ENCODE measurements at regions not wholly inside any gene's neighbourhood (a gene's known extent, or its start where the extent isn't known, plus 50 kb on each side); places are given as distances from the start of the nearest gene placed in this dataset.

DNA sequence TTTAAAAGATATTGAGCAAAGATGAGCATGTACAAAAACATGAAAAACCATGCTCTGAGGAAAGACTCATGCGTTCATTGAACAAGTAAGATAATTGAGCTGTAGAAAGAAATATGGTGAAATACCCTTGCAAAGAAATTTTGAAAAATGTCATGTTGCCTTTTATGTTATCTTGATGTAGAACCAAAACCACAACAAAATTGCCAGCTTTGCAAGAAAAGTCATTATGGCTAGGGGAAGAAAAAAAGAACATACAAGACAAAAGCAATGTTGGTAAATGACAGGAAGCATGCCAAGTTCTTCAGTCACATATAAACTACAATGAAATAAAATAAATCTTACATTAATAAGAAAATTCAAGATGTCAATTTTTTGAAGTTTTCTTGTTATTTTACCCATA is 368.0 kb downstream of the IRX1 start:
- Mint-ChIP-seq H3K27ac (ENCODE audit: unreplicated experiment) (no peak overlapping the region), H3K36me3 (ENCODE audit: low read depth, unreplicated experiment) (no peaks in the 10 kb centered on the region), H3K27me3 (ENCODE audit: low read depth, unreplicated experiment) (peaks cover 5% of the 10 kb centered on the region), H3K4me3 (ENCODE audit: unreplicated experiment) (no peak overlapping the region), H3K4me1 (ENCODE audit: low read depth, unreplicated experiment) (peaks cover 5% of the 10 kb centered on the region), H3K9me3 (ENCODE audit: unreplicated experiment) (no peaks in the 10 kb centered on the region)
- Histone ChIP-seq H3K36me3 (ENCODE audit: insufficient read depth, low read length) (no peaks in the 10 kb centered on the region), H3K27me3 (ENCODE audit: insufficient read depth, low read length) (no peaks in the 10 kb centered on the region), H4K20me1 (ENCODE audit: insufficient read depth, low read length) (no peaks in the 10 kb centered on the region), H3K27ac (ENCODE audit: low read depth, low read length) (no peak overlapping the region), H3K9ac (ENCODE audit: low read length) (no peak overlapping the region), H3K4me3 (ENCODE audit: insufficient read depth, low read depth, low read length) (no peak overlapping the region), H3K4me1 (ENCODE audit: insufficient read depth, low read length) (no peaks in the 10 kb centered on the region), H3K79me2 (ENCODE audit: insufficient read depth, low read length) (no peaks in the 10 kb centered on the region), H3K4me2 (ENCODE audit: low read length) (no peak overlapping the region), H3K9me3 (ENCODE audit: insufficient read depth, low read depth, low read length) (peaks cover 6% of the 10 kb centered on the region), H2AFZ (ENCODE audit: low read depth, low read length) (no peak overlapping the region)
- DNase-seq (ENCODE audit: low read depth) (no peak), FAIRE-seq (no peak)
- no peak for TF ChIP-seq EZH2 (IDR thresholded peaks at IDR 0.05; ENCODE audit: insufficient read depth, low read length)
- TF ChIP-seq, protein P1, sequence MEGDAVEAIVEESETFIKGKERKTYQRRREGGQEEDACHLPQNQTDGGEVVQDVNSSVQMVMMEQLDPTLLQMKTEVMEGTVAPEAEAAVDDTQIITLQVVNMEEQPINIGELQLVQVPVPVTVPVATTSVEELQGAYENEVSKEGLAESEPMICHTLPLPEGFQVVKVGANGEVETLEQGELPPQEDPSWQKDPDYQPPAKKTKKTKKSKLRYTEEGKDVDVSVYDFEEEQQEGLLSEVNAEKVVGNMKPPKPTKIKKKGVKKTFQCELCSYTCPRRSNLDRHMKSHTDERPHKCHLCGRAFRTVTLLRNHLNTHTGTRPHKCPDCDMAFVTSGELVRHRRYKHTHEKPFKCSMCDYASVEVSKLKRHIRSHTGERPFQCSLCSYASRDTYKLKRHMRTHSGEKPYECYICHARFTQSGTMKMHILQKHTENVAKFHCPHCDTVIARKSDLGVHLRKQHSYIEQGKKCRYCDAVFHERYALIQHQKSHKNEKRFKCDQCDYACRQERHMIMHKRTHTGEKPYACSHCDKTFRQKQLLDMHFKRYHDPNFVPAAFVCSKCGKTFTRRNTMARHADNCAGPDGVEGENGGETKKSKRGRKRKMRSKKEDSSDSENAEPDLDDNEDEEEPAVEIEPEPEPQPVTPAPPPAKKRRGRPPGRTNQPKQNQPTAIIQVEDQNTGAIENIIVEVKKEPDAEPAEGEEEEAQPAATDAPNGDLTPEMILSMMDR (IDR thresholded peaks at IDR 0.05; ENCODE audit: insufficient read depth, low read depth, low read length) = no peak

DNA sequence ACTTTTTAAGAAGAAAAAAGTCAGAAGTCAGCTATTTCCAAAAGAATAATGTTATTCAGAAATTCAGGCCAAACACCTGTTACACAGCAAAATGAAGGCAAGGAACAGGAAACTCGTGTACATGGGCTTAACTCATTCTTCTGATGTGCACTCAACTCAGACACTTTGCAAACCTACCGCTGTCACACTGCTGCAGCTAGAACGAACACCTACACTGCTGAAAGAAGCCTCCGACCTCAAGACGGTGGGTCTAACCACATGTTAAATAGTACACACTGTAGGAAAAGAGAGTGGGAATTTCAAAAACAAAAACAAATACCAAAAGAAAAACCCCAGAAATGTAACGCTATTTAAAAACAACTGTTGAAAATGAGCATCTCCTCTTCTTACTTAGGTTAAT is 384.5 kb downstream of the IRX1 start:
- no peak for DNase-seq (ENCODE audit: low read depth)
- H3K27me3 Mint-ChIP-seq (ENCODE audit: low read depth, unreplicated experiment) = peaks cover 2% of the 10 kb centered on the region
- no peaks in the 10 kb centered on the region for H3K79me2 ChIP-seq (ENCODE audit: insufficient read depth, low read length)
- no peaks in the 10 kb centered on the region for H3K27me3 ChIP-seq (ENCODE audit: insufficient read depth, low read length)
- no peak overlapping the region for H3K4me3 ChIP-seq (ENCODE audit: insufficient read depth, low read depth, low read length)
- no peaks in the 10 kb centered on the region for H3K4me1 Mint-ChIP-seq (ENCODE audit: low read depth, unreplicated experiment)
- H4K20me1 ChIP-seq (ENCODE audit: insufficient read depth, low read length) = no peaks in the 10 kb centered on the region
- H3K9me3 ChIP-seq (ENCODE audit: insufficient read depth, low read depth, low read length) = no peaks in the 10 kb centered on the region
- no peak overlapping the region for H3K4me2 ChIP-seq (ENCODE audit: low read length)
- no peak overlapping the region for H3K27ac ChIP-seq (ENCODE audit: low read depth, low read length)
- no peak overlapping the region for H3K9ac ChIP-seq (ENCODE audit: low read length)
- FAIRE-seq = no peak
- H3K4me3 Mint-ChIP-seq (ENCODE audit: unreplicated experiment) = no peak overlapping the region
- TF ChIP-seq EZH2 (IDR thresholded peaks at IDR 0.05; ENCODE audit: insufficient read depth, low read length) = no peak
- TF ChIP-seq, protein P1 (IDR thresholded peaks at IDR 0.05; ENCODE audit: insufficient read depth, low read depth, low read length) = no peak
- no peak overlapping the region for H3K27ac Mint-ChIP-seq (ENCODE audit: unreplicated experiment)
- no peak overlapping the region for H2AFZ ChIP-seq (ENCODE audit: low read depth, low read length)
- no peaks in the 10 kb centered on the region for H3K9me3 Mint-ChIP-seq (ENCODE audit: unreplicated experiment)
- H3K4me1 ChIP-seq (ENCODE audit: insufficient read depth, low read length) = no peaks in the 10 kb centered on the region
- H3K36me3 Mint-ChIP-seq (ENCODE audit: low read depth, unreplicated experiment) = no peaks in the 10 kb centered on the region
- H3K36me3 ChIP-seq (ENCODE audit: insufficient read depth, low read length) = no peaks in the 10 kb centered on the region

DNA sequence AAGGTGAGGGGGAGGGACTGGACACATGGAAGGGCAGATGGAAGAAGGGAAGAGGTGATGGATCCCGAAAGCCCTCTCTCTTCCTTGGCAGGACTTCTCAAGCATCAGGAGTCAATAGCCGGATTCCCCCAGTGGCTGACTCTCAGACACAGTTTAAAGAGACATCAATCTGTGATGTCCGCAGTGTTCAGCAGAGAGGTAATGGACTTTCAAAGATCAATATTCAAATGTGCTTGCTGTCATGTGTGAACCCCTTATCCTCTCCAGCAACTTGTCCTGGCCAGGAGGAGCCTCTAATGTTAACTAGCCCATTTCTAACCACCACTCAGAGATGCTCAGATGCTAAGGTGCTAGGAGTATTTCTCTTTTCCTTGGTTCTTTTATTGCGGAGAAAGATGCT is 392.2 kb downstream of the IRX1 start:
- Mint-ChIP-seq H3K27me3 (ENCODE audit: low read depth, unreplicated experiment) (peaks cover 2% of the 10 kb centered on the region), H3K4me3 (ENCODE audit: unreplicated experiment) (no peak overlapping the region), H3K4me1 (ENCODE audit: low read depth, unreplicated experiment) (no peaks in the 10 kb centered on the region), H3K36me3 (ENCODE audit: low read depth, unreplicated experiment) (no peaks in the 10 kb centered on the region), H3K27ac (ENCODE audit: unreplicated experiment) (no peak overlapping the region), H3K9me3 (ENCODE audit: unreplicated experiment) (peaks cover 2% of the 10 kb centered on the region)
- Histone ChIP-seq H3K79me2 (ENCODE audit: insufficient read depth, low read length) (no peaks in the 10 kb centered on the region), H3K4me1 (ENCODE audit: insufficient read depth, low read length) (no peaks in the 10 kb centered on the region), H3K9ac (ENCODE audit: low read length) (no peak overlapping the region), H2AFZ (ENCODE audit: low read depth, low read length) (no peak overlapping the region), H3K27ac (ENCODE audit: low read depth, low read length) (no peak overlapping the region), H3K27me3 (ENCODE audit: insufficient read depth, low read length) (no peaks in the 10 kb centered on the region), H3K4me3 (ENCODE audit: insufficient read depth, low read depth, low read length) (no peak overlapping the region), H3K36me3 (ENCODE audit: insufficient read depth, low read length) (no peaks in the 10 kb centered on the region), H3K4me2 (ENCODE audit: low read length) (no peak overlapping the region), H3K9me3 (ENCODE audit: insufficient read depth, low read depth, low read length) (peaks cover 6% of the 10 kb centered on the region), H4K20me1 (ENCODE audit: insufficient read depth, low read length) (no peaks in the 10 kb centered on the region)
- no peak for DNase-seq (ENCODE audit: low read depth)
- no peak for FAIRE-seq
- TF ChIP-seq, protein P1 (IDR thresholded peaks at IDR 0.05; ENCODE audit: insufficient read depth, low read depth, low read length) = no peak
- no peak for TF ChIP-seq EZH2 (IDR thresholded peaks at IDR 0.05; ENCODE audit: insufficient read depth, low read length)
